A549 (cell line): ENCODE measurements at regions not wholly inside any gene's neighbourhood (a gene's known extent, or its start where the extent isn't known, plus 50 kb on each side); places are given as distances from the start of the nearest gene placed in this dataset.

Experiments used
- ATAC-seq, 2 experiments: fragments of 200-7000 bp in 1 of 2; fragments of >200 bp in 1 of 2; cut with Nextera tagmentation in 1 of 2; cut with Tn5 transposase in 1 of 2; 3 replicates each; pipeline versions ENCODE4 v1.8.0 to v1.9.1; 2018 to 2020; ENCODE audit warnings: mild to moderate bottlenecking in 1 of 2, moderate library complexity in 1 of 2
- CTCF ChIA-PET: fragments of 300-600 bp; sonication (Branson Sonifier 250); formaldehyde crosslinking; extraction: SDS; loops from one replicate; lab custom pipeline; 2021; ENCODE audit warnings: antibody characterized with exemption, inconsistent platforms; lab: Yijun Ruan, JAX
- POLR2A ChIA-PET: fragments of 350-600 bp; formaldehyde crosslinking; extraction: SDS; loops from one replicate; lab custom pipeline; 2021; ENCODE audit warnings: antibody characterized with exemption, inconsistent platforms; lab: Yijun Ruan, JAX
- DNase-seq, 2 experiments: peaks; one replicate each; pipeline versions ENCODE4 v3.0.0 to v3.0.0-alpha.2; 2011 to 2016; ENCODE audit warnings: low read depth in 1 of 2, low spot score in 1 of 2
- FAIRE-seq: peaks from 2 replicates; lab custom pipeline; 2011; peaks lifted over from hg19 to GRCh38; lab: Jason Lieb, UNC
- H3K27ac ChIP-seq, 2 experiments: fragments of >200 bp; sonication (Bioruptor Twin); formaldehyde crosslinking; 3 replicates each; pipeline ENCODE4 v1.5.1; 2016 to 2017
- H3K4me1 ChIP-seq: fragments of >200 bp; sonication (Bioruptor Twin); formaldehyde crosslinking; 3 replicates; pipeline ENCODE4 v1.6.1; 2016
- H3K4me2 ChIP-seq: fragments of >200 bp; sonication (Bioruptor Twin); formaldehyde crosslinking; 3 replicates; pipeline ENCODE4 v1.6.1; 2016
- H3K4me3 ChIP-seq: fragments of >200 bp; sonication (Bioruptor Twin); formaldehyde crosslinking; 3 replicates; pipeline ENCODE4 v1.5.1; 2016
- H3K9me3 ChIP-seq: fragments of >200 bp; sonication (Bioruptor Twin); formaldehyde crosslinking; 3 replicates; pipeline ENCODE4 v1.6.1; 2016
- BCL3 ChIP-seq: fragments of >200 bp; sonication (Bioruptor Twin); formaldehyde crosslinking; IDR thresholded peaks from 3 replicates; pipeline ENCODE4 v1.6.1; 2016
- CHD2 ChIP-seq: fragments of 150-350 bp; IDR thresholded peaks from 2 replicates; pipeline ENCODE4 v1.6.1; 2014; ENCODE audit warnings: low read length; ENCODE audit not compliant: partially characterized antibody
- CHD4 ChIP-seq: fragments of 200-600 bp; sonication (generic); IDR thresholded peaks from 2 replicates; pipeline ENCODE4 v1.6.1; 2016; ENCODE audit warnings: antibody characterized with exemption, mild to moderate bottlenecking, borderline replicate concordance
- EHF ChIP-seq: fragments of 250-450 bp; sonication (Bioruptor Pico); IDR thresholded peaks from 2 replicates; pipeline ENCODE4 v1.5.0; 2020; ENCODE audit warnings: mild to moderate bottlenecking
- ELK1 ChIP-seq: fragments of 150-350 bp; IDR thresholded peaks from 2 replicates; pipeline ENCODE4 v1.6.1; 2014; ENCODE audit warnings: low read depth, mild to moderate bottlenecking, low read length
- FOSB ChIP-seq: fragments of 250-450 bp; sonication (Bioruptor Pico); IDR thresholded peaks from 2 replicates; pipeline ENCODE4 v1.5.0; 2020; ENCODE audit warnings: mild to moderate bottlenecking, moderate library complexity
- HDAC2 ChIP-seq: fragments of 200-600 bp; sonication (generic); IDR thresholded peaks from 2 replicates; pipeline ENCODE4 v1.6.1; 2016
- HEYL ChIP-seq: fragments of 250-450 bp; sonication (Bioruptor Pico); IDR thresholded peaks from 2 replicates; pipeline ENCODE4 v1.8.0; 2021; ENCODE audit warnings: mild to moderate bottlenecking, moderate library complexity
- HOXB5 ChIP-seq: fragments of 250-450 bp; sonication (Bioruptor Pico); IDR thresholded peaks from 2 replicates; pipeline ENCODE4 v1.5.0; 2020; ENCODE audit warnings: mild to moderate bottlenecking, moderate library complexity
- MAX ChIP-seq: IDR thresholded peaks from 2 replicates; pipeline ENCODE4 v1.6.1; 2012
- RNF2 ChIP-seq: fragments of 200-600 bp; sonication (generic); IDR thresholded peaks from 2 replicates; pipeline ENCODE4 v1.6.1; 2016; ENCODE audit warnings: low read depth, mild to moderate bottlenecking, antibody characterized with exemption, moderate library complexity, borderline replicate concordance
- TFCP2L1 ChIP-seq: fragments of 250-450 bp; sonication (Bioruptor Pico); IDR thresholded peaks from 2 replicates; pipeline ENCODE4 v1.5.0; 2021; ENCODE audit warnings: mild to moderate bottlenecking
- TP53 ChIP-seq: fragments of 250-450 bp; sonication (Bioruptor Pico); IDR thresholded peaks from 2 replicates; pipeline ENCODE4 v1.5.0; 2021; ENCODE audit warnings: mild to moderate bottlenecking, moderate library complexity
- USF2 ChIP-seq: fragments of 450-650 bp; IDR thresholded peaks from 2 replicates; pipeline ENCODE4 v1.6.1; 2014; ENCODE audit warnings: antibody characterized with exemption
- ZSCAN20 ChIP-seq: fragments of 250-450 bp; sonication (Bioruptor Pico); IDR thresholded peaks from 2 replicates; pipeline ENCODE4 v1.8.0; 2022; ENCODE audit warnings: mild to moderate bottlenecking, moderate library complexity
- WGBS: methylation state at CpG from one replicate; pipeline ENCODE4 v1.1.6; 2017; ENCODE audit errors: missing lambda C conversion rate; 5-methylcytosine and 5-hydroxymethylcytosine counted together
- TF ChIP-seq, protein P1 (sequence below): fragments of >200 bp; sonication (Bioruptor Twin); formaldehyde crosslinking; IDR thresholded peaks from 3 replicates; pipeline ENCODE4 v1.5.1; 2016
- TF ChIP-seq, protein P2 (sequence below): fragments of >200 bp; sonication (Bioruptor Twin); formaldehyde crosslinking; IDR thresholded peaks from 2 replicates; pipeline ENCODE4 v1.6.1; 2016
- TF ChIP-seq, protein P3 (sequence below): IDR thresholded peaks from 2 replicates; pipeline ENCODE4 v1.6.1; 2012; ENCODE audit warnings: low read depth, borderline replicate concordance

GRCh38 chr12:126191031-126191891 is 1126.0 kb downstream of the AACS start:
- no peak overlapping the region for H3K4me3 ChIP-seq
- CTCF ChIA-PET: interaction anchor here (0.8 kb wide), 1 partner anchor 123 kb away, joined by 3 read pairs; no protein-coding TSS in a partner anchor

GRCh38 chr12:126191949-126192348 is 1126.7 kb downstream of the AACS start:
- FAIRE-seq: no peak
- Histone ChIP-seq H3K27ac (no peak overlapping the region), H3K9me3 (no peaks in the 10 kb centered on the region), H3K4me1 (no peaks in the 10 kb centered on the region), H3K4me3 (no peak overlapping the region), H3K4me2 (no peak overlapping the region)
- CTCF ChIA-PET: no interaction called here
- DNase-seq: no peak
- WGBS: 16% methylated on average over 12 of the region's 13 CpGs
- ATAC-seq: no peak
- POLR2A ChIA-PET: no interaction called here
- TF ChIP-seq BCL3 (no peak), HEYL (CRISPR knock-in tag) (no peak), EHF (CRISPR knock-in tag) (no peak), HDAC2 (no peak), TP53 (CRISPR knock-in tag) (no peak), CHD4 (no peak), FOSB (no peak), USF2 (no peak), HOXB5 (CRISPR knock-in tag) (no peak), MAX (no peak), ZSCAN20 (CRISPR knock-in tag) (no peak), TFCP2L1 (CRISPR knock-in tag) (no peak), CHD2 (no peak), ELK1 (no peak)
- TF ChIP-seq, protein P1, sequence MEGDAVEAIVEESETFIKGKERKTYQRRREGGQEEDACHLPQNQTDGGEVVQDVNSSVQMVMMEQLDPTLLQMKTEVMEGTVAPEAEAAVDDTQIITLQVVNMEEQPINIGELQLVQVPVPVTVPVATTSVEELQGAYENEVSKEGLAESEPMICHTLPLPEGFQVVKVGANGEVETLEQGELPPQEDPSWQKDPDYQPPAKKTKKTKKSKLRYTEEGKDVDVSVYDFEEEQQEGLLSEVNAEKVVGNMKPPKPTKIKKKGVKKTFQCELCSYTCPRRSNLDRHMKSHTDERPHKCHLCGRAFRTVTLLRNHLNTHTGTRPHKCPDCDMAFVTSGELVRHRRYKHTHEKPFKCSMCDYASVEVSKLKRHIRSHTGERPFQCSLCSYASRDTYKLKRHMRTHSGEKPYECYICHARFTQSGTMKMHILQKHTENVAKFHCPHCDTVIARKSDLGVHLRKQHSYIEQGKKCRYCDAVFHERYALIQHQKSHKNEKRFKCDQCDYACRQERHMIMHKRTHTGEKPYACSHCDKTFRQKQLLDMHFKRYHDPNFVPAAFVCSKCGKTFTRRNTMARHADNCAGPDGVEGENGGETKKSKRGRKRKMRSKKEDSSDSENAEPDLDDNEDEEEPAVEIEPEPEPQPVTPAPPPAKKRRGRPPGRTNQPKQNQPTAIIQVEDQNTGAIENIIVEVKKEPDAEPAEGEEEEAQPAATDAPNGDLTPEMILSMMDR: no peak
- TF ChIP-seq, protein P2, sequence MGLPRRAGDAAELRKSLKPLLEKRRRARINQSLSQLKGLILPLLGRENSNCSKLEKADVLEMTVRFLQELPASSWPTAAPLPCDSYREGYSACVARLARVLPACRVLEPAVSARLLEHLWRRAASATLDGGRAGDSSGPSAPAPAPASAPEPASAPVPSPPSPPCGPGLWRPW: no peak

More at GRCh38 chr12:126191031-126191891, 1126.0 kb downstream of the AACS start:
- H3K9me3 ChIP-seq: no peaks in the 10 kb centered on the region
- ATAC-seq (no peak; a peak in 1 of 6 replicates), FAIRE-seq (no peak), DNase-seq (no peak)
- no peak overlapping the region for H3K4me2 ChIP-seq
- POLR2A ChIA-PET: no interaction called here
- TF ChIP-seq, protein P3, sequence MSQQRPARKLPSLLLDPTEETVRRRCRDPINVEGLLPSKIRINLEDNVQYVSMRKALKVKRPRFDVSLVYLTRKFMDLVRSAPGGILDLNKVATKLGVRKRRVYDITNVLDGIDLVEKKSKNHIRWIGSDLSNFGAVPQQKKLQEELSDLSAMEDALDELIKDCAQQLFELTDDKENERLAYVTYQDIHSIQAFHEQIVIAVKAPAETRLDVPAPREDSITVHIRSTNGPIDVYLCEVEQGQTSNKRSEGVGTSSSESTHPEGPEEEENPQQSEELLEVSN: no peak
- TF ChIP-seq MAX (no peak), BCL3 (no peak), RNF2 (no peak), TFCP2L1 (CRISPR knock-in tag) (no peak), ELK1 (no peak)
- H3K27ac ChIP-seq: no peak overlapping the region
- 38% methylated on average over 22 of the region's 62 CpGs for WGBS
- H3K4me1 ChIP-seq: no peaks in the 10 kb centered on the region
